ENCODE measurements at regions not wholly inside any gene's neighbourhood (a gene's known extent, or its start where the extent isn't known, plus 50 kb on each side); places are given as distances from the start of the nearest gene placed in this dataset.

DNA sequence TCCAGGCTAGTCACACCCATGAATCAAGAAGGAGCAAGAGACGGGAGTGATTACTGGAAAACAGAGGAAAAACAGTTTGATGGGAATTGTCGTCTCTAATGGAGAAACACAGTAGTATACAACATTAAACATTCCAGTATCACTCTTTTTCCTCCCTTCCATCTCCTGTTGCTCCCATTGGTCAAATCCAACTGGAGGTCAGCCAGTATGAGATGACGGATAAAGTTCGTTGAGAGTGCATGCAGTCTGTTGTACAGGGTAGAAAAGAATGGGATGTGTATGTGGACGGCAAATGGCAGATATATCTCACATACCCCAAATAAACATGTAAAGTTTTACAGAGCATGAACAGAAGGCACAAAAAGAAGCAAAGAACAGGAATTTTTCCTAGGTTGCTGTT, 221.9 kb upstream of the TNP1 start:
- no peak for TF ChIP-seq CTCF (conservative IDR thresholded peaks at IDR 0.05; ENCODE audit: low read depth, low read length)
- no peak overlapping the region for H3K4me3 ChIP-seq (ENCODE audit: low read length)
- no peak for DNase-seq (ENCODE audit: low read depth)

GRCh38 chr2:217079165-217079564, 219.3 kb upstream of the TNP1 start:
- DNase-seq (ENCODE audit: low read depth): no peak
- TF ChIP-seq CTCF (conservative IDR thresholded peaks at IDR 0.05; ENCODE audit: low read depth, low read length): no peak
- H3K4me3 ChIP-seq (ENCODE audit: low read length): no peak overlapping the region

- no peak for TF ChIP-seq CTCF (conservative IDR thresholded peaks at IDR 0.05; ENCODE audit: low read depth, low read length)
- no peak for DNase-seq (ENCODE audit: low read depth)
- no peak overlapping the region for H3K4me3 ChIP-seq (ENCODE audit: low read length)
Measured at GRCh38 chr2:217077831-217078407, 218.1 kb upstream of the TNP1 start.

DNA sequence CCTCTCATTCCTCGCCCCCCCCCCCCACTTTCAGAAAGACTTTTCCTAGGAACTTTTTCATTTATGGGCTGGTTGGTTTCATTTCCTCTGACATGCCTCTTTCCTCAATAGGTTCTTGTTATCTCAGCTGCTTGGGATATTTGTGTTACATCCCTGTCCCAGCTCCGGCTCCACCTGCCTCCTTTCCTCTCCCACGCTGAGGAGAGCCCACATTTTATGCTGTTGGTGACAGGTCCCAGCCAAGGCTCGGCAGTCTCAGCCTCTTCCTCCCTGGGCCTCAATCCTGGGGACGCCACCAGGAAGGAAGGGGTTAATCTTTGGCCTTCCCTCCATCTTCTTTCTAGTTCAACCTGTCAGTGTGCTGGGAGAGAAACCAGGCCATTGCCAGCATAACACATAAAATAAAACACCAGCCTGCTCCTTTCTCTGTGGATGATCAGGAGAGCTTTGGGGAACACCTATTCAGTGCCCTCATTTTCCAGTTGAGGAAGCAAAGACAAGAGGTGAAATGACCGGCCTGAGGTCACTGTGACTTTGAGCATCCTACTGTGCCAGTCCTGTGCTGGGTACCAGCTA, 216.9 kb upstream of the TNP1 start:
- no peak for TF ChIP-seq CTCF (conservative IDR thresholded peaks at IDR 0.05; ENCODE audit: low read depth, low read length)
- H3K4me3 ChIP-seq (ENCODE audit: low read length): no peak overlapping the region
- DNase-seq (ENCODE audit: low read depth): no peak

GRCh38 chr2:217076058-217076435, 216.2 kb upstream of the TNP1 start:
- H3K4me3 ChIP-seq (ENCODE audit: low read length): no peak overlapping the region
- no peak for TF ChIP-seq CTCF (conservative IDR thresholded peaks at IDR 0.05; ENCODE audit: low read depth, low read length)
- DNase-seq (ENCODE audit: low read depth): no peak

- DNase-seq (ENCODE audit: low read depth): no peak
- TF ChIP-seq CTCF (conservative IDR thresholded peaks at IDR 0.05; ENCODE audit: low read depth, low read length): no peak
- no peak overlapping the region for H3K4me3 ChIP-seq (ENCODE audit: low read length)
Measured at GRCh38 chr2:217075268-217076057, 215.6 kb upstream of the TNP1 start.

Measured in retinal pigment epithelial cell (primary cell).